ENCODE measurements at regions not wholly inside any gene's neighbourhood (a gene's known extent, or its start where the extent isn't known, plus 50 kb on each side); places are given as distances from the start of the nearest gene placed in this dataset.
A peak's percentile ranks its signal among the peaks of the same experiment; 100 is the strongest.

DNA sequence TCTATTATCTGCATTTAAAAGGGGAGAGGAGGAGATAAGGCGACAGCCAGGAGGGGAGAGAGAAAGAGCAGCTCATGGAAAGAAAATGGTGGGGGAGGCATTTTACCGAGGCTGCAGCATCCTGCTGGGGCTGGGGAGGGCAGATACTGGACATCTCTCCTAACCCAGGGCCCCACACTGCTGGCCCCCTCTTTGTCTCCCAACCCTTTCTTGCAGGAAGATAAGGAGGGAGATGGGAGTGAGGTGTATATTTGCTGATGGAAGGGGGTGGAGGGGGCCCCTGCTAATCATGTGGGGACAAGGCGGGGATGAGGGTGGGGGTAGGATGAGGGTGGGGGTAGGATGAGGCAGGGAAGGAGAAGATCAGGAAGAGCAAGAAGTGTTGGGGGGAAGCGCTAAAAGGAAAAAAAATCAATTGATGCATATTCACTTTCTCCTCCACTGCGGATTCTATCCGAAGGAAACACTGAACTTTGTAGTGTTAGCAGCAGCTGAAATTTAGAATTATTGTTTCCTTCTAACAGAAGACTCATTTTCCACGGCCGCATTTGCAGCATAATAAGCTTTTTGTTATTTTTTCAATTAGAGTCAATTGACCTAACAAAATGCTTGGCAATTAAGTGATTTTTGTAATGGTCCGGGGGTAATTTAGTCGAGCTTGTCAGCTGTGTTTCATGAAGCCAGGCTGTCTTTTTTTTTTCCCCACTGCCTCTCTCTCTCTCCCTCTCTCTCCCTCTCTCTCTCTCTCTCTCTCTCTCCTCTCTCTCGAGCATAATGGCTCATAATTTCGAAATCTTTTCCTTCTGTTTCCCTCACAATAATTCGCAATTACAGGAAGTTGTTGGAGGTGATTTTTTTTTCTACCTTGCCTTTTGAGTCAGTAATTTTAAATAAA lies 1134.6 kb downstream of the BCL11B start:
- Mint-ChIP-seq H3K36me3 (ENCODE audit: unreplicated experiment) (no peaks in the 10 kb centered on the region), H3K4me1 (ENCODE audit: low read depth, unreplicated experiment) (peaks cover 10% of the 10 kb centered on the region), H3K4me3 (ENCODE audit: unreplicated experiment) (peak overlapping the region; percentile 69), H3K27ac (ENCODE audit: unreplicated experiment) (peak overlapping the region; percentile 59), H3K9me3 (ENCODE audit: unreplicated experiment) (peaks cover 4% of the 10 kb centered on the region), H3K27me3 (ENCODE audit: unreplicated experiment) (no peaks in the 10 kb centered on the region)
- DNase-seq, result no peak
- TF ChIP-seq, protein P1, sequence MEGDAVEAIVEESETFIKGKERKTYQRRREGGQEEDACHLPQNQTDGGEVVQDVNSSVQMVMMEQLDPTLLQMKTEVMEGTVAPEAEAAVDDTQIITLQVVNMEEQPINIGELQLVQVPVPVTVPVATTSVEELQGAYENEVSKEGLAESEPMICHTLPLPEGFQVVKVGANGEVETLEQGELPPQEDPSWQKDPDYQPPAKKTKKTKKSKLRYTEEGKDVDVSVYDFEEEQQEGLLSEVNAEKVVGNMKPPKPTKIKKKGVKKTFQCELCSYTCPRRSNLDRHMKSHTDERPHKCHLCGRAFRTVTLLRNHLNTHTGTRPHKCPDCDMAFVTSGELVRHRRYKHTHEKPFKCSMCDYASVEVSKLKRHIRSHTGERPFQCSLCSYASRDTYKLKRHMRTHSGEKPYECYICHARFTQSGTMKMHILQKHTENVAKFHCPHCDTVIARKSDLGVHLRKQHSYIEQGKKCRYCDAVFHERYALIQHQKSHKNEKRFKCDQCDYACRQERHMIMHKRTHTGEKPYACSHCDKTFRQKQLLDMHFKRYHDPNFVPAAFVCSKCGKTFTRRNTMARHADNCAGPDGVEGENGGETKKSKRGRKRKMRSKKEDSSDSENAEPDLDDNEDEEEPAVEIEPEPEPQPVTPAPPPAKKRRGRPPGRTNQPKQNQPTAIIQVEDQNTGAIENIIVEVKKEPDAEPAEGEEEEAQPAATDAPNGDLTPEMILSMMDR (IDR thresholded peaks at IDR 0.05; ENCODE audit: partially characterized antibody, unreplicated experiment), result no peak

DNA sequence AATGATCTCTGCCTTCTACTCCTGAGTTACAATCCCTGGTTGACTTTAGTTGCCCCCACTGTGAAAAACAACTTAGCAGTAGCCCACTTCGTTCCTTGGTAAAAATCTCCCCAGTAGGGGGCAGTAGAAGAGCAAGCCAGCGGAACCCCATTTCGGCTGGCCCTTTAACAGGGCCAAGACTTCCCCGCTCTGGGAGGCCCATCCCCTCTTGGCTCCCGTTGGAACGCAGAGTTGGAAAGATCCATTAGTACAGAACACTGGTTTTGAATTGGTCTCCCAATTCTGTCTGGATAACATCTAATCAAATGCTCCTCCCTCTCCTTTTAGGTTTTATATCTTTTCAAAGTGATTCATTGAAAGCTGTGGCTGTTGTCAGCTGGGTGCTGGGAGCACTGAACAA lies 1133.3 kb downstream of the BCL11B start:
- H3K4me3 Mint-ChIP-seq (ENCODE audit: unreplicated experiment), result no peak overlapping the region
- H3K27ac Mint-ChIP-seq (ENCODE audit: unreplicated experiment), result no peak overlapping the region
- H3K4me1 Mint-ChIP-seq (ENCODE audit: low read depth, unreplicated experiment), result peaks cover 10% of the 10 kb centered on the region
- no peaks in the 10 kb centered on the region for H3K27me3 Mint-ChIP-seq (ENCODE audit: unreplicated experiment)
- H3K9me3 Mint-ChIP-seq (ENCODE audit: unreplicated experiment), result peaks cover 4% of the 10 kb centered on the region
- H3K36me3 Mint-ChIP-seq (ENCODE audit: unreplicated experiment), result no peaks in the 10 kb centered on the region
- DNase-seq, result peak; percentile 43
- TF ChIP-seq, protein P1 (IDR thresholded peaks at IDR 0.05; ENCODE audit: partially characterized antibody, unreplicated experiment), result peak; percentile 85

DNA sequence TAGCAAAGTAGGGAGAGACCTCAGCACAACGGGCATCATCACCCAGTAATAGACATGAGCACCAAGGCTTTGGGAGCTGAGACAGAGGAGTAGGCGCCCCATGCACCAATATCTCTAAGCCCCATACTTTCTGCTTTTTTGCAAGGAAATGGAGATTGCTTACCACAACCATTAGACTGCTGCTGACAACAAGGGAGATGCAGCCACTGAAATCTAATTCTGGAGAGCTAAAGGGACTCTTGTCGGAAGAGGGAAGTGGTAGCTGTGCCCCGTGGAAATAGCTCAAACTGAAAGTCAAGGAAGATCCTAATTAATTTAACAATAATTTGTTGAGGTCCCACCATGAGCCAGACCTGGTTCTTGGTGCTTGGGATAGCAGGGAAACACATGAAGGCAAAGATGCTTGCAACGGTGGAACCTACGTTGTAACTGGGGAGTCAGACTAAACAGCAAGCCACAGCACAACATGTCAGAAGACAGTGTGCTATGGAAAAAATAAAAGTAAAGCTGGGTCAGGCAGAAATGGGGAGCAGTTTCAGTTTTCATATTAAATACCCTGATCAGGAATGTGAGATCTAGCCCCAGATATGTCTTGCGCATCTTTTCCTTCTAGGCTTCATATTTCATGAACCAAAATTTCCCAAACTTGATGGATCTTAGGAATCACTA lies 1131.0 kb downstream of the BCL11B start:
- TF ChIP-seq, protein P1 (IDR thresholded peaks at IDR 0.05; ENCODE audit: partially characterized antibody, unreplicated experiment), result no peak
- DNase-seq, result no peak
- H3K4me1 Mint-ChIP-seq (ENCODE audit: low read depth, unreplicated experiment), result peaks cover 10% of the 10 kb centered on the region
- no peak overlapping the region for H3K4me3 Mint-ChIP-seq (ENCODE audit: unreplicated experiment)
- peaks cover 4% of the 10 kb centered on the region for H3K9me3 Mint-ChIP-seq (ENCODE audit: unreplicated experiment)
- no peak overlapping the region for H3K27ac Mint-ChIP-seq (ENCODE audit: unreplicated experiment)
- H3K27me3 Mint-ChIP-seq (ENCODE audit: unreplicated experiment), result no peaks in the 10 kb centered on the region
- no peaks in the 10 kb centered on the region for H3K36me3 Mint-ChIP-seq (ENCODE audit: unreplicated experiment)

DNA sequence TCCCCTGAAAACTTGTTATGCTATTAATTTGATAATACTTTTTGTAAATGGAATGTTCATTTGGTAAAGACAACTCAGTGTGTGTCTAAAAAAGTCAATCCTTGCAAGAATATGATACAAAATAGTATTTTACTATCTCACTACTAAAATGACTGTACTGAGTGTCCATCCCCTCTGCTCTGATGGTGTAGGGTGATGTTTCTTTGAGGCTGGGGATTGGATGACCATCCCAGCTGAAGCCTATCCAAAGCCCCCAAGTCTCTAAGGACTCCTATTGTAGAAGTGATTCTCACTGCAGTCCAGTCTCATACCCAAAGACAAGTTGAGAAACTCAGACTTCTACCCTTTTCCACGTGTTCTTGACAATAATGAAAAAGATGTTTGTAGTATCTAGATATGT lies 1128.4 kb downstream of the BCL11B start:
- TF ChIP-seq, protein P1 (IDR thresholded peaks at IDR 0.05; ENCODE audit: partially characterized antibody, unreplicated experiment), result no peak
- H3K9me3 Mint-ChIP-seq (ENCODE audit: unreplicated experiment), result no peaks in the 10 kb centered on the region
- no peaks in the 10 kb centered on the region for H3K36me3 Mint-ChIP-seq (ENCODE audit: unreplicated experiment)
- no peaks in the 10 kb centered on the region for H3K27me3 Mint-ChIP-seq (ENCODE audit: unreplicated experiment)
- no peaks in the 10 kb centered on the region for H3K4me1 Mint-ChIP-seq (ENCODE audit: low read depth, unreplicated experiment)
- H3K27ac Mint-ChIP-seq (ENCODE audit: unreplicated experiment), result no peak overlapping the region
- DNase-seq, result no peak
- H3K4me3 Mint-ChIP-seq (ENCODE audit: unreplicated experiment), result no peak overlapping the region

DNA sequence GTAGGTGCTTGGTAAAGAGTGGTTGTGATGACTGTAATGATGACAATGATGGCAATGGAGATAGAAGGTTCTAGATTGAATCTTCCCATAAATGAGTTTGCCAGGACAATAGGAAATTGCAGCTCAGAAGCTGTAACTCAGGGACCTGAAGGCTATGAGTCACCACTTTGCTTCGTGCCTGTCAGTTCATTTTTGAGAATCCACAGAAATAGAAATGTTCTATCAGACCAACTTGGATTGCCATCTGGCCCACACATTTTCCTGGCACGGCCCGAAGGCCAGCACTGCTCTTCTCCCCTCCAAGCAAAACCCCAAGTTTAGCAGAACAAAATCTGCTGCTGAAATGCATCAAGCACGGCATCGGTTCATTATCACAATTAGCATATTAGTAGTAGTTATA lies 1127.0 kb downstream of the BCL11B start:
- H3K36me3 Mint-ChIP-seq (ENCODE audit: unreplicated experiment), result no peaks in the 10 kb centered on the region
- H3K27ac Mint-ChIP-seq (ENCODE audit: unreplicated experiment), result no peak overlapping the region
- no peaks in the 10 kb centered on the region for H3K27me3 Mint-ChIP-seq (ENCODE audit: unreplicated experiment)
- H3K9me3 Mint-ChIP-seq (ENCODE audit: unreplicated experiment), result no peaks in the 10 kb centered on the region
- TF ChIP-seq, protein P1 (IDR thresholded peaks at IDR 0.05; ENCODE audit: partially characterized antibody, unreplicated experiment), result no peak
- H3K4me1 Mint-ChIP-seq (ENCODE audit: low read depth, unreplicated experiment), result no peaks in the 10 kb centered on the region
- no peak for DNase-seq
- no peak overlapping the region for H3K4me3 Mint-ChIP-seq (ENCODE audit: unreplicated experiment)
